ENCODE measurements at regions not wholly inside any gene's neighbourhood (a gene's known extent, or its start where the extent isn't known, plus 50 kb on each side); places are given as distances from the start of the nearest gene placed in this dataset.
"Not testable (repeated sequence)": the region's sequence is repeated elsewhere in the genome, so short reads cannot be mapped to it uniquely, and the experiment has no call there.

DNA sequence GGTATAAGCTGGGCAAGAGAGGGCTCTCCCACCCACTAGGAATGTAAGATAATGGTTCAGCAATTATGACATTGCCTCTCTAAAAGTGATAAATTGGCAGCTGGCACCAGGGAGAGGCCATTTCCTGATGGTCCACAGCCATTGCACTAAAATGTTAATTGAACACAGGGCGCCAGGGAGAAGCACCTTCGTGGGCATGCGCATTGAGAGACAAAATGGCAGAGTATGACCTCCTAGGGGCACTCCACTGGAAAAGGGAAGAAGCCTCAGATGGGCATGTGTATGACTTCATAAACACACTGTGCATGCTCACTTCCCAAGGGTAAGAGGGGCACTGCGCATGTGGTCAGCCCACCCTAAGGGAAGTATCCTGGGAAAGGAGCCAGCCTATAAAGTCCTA is 419.2 kb downstream of the AGTPBP1 start:
- DNase-seq = no peak

DNA sequence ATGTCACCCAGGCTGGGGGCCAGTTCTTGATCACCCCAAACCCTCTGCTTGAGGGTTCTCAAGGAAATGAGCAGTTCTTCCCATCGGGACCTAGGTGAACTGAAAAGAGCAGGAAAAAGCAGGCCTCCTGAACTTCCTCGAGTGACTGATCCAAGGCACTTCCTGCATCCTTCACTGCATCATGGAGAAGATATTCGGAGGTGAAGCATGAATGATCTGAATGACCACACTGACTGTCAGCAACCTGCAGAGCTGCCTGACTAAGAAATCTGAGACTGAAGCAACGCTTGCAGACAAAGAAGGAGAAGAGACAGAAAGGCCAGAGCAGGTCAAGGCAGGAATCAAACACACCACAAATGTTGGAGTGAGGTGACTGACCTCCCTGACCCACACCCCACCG is 420.2 kb downstream of the AGTPBP1 start:
- no peak for DNase-seq

DNA sequence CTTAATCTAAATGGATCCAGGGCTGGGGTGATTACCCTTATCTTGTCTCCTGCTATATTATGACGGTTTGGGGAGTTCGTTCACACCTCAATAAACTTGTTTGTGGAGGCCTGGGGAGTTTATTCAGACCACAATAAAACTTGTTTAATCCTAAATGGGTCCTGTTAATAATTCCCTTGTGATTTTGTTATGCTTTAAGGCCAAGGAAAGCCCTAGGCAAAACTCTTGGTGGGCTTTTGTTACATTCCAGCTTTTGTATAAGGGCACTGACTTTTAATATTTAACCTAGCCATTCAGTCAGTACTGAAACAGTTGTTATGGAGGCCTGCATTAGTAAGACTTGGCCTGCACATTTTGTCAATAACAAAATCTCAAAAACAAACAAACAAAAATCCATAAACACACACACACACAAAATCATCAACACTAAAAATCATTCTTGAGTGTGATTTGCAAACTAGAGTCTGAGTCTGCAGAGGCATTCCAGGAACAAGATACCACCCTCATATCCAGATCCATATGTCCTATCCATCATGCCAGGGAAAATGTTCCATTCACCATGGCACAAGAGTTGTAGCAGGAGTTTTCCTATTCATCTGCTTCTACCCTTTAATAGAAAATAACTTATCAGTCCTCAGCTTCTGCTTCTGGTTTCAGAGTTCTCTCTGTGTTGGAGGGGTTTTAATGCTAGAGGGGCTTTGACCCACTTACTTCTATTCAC is 421.7 kb downstream of the AGTPBP1 start:
- DNase-seq = no peak

- not testable (repeated sequence) for DNase-seq
These were observed 426.2 kb downstream of the AGTPBP1 start for GRCh38 chr9:85315535-85315934.

DNA sequence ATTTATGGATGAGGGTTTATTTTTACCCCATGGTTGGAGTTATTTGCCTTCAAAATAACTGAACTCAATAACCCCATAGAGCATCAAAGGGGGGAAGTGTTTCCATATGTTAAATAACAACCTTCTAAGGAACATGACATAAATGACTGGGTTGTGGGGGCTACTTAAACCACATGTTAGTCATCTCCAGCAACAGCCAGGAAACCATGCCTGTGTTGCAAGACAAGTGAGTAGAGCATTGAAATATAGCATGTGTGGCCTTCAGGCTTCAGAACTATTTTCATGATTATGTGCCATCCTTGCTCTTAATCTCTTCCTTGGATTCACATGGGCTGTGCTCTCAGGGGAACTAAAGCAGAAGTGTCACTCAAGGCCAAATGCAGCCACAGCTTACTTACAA is 431.2 kb downstream of the AGTPBP1 start:
- no peak for DNase-seq

GRCh38 chr9:85303757-85304134 is 438.0 kb downstream of the AGTPBP1 start:
- DNase-seq = no peak

DNA sequence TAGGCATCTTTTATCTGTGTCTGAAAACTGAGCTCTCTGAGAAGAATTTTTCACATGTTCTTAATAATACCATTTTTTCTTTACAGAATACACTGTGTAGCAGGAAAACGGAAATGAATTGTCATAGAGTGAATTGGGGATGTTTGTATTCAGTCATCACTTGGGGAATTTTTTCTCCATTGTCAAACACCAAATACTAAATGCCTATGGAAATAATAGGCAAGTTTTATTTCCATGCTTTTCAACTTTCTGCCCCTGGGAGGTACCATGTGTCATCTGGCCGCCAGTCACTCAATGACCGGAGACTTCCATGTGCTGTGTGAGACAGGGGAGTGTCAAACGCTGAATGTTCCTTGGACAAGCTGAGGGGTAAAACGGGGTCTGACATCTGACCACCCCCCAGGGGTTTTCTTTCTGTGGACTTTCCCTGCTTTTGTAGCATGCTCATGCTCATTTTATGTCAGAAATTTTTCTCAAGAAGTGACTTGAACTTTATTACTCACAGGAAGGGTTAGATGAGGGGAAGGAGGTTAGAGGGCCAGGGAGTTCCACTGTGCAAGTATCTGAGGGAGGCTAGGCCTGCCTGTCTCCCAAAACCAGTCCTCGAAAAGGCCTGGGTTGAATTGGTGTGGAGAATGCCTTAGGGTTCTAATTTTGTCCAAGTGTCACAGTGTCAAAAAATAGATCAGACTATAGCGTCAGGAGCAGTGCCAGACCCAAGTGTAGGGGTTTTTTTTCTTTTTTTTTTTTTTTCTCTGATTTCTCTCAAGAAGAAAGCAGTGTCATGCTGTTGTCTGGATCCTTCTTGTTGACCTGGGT is 438.6 kb downstream of the AGTPBP1 start:
- no peak for DNase-seq

DNA sequence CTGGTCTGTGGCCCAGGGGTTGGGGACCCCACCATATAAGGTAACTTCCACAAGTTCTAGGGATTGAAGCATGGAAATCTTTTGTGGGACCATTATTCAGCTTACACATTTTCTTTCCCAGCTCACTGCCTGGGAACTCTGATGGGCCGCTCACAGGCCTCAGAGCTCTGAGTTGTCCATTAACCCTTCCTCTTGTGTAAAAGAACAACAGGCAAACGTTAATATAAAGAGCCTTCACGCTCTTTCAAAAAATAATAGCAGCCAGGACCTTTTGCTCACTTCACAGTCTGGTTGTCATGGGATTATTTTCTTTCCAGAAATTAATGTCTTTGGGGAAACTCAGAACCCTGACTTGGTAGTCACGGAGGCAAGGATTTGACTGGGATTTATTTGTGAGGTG is 443.3 kb downstream of the AGTPBP1 start:
- no peak for DNase-seq

GRCh38 chr9:85295244-85295643 is 446.5 kb downstream of the AGTPBP1 start:
- not testable (repeated sequence) for DNase-seq

GRCh38 chr9:85292261-85292660 is 449.5 kb downstream of the AGTPBP1 start:
- no peak for DNase-seq

GRCh38 chr9:85291266-85291665 is 450.5 kb downstream of the AGTPBP1 start:
- DNase-seq = no peak

DNA sequence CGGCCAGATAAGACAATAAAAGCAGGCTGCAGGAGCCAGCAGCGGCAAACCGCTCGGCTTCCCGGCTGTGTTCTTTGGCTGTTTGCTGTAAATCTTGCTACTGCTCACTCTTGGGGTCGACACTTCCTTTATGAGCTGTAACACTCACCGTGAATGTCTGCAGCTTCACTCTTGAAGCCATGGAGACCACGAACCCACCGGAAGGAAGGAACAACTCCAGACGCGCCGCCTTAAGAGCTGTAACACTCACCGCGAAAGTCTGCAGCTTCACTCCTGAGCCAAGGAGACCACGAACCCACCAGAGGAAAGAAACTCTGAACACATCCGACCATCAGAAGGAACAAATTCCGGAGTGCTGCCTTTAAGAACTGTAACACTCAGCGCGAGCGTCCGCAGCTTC is 451.7 kb downstream of the AGTPBP1 start:
- DNase-seq = peak; percentile 40

GRCh38 chr9:85289142-85289541 is 452.6 kb downstream of the AGTPBP1 start:
- DNase-seq = no peak

GRCh38 chr9:85283421-85283820 is 458.3 kb downstream of the AGTPBP1 start:
- DNase-seq = no peak

- DNase-seq = no peak
These were observed 463.0 kb downstream of the AGTPBP1 start for GRCh38 chr9:85278769-85279168.

DNA sequence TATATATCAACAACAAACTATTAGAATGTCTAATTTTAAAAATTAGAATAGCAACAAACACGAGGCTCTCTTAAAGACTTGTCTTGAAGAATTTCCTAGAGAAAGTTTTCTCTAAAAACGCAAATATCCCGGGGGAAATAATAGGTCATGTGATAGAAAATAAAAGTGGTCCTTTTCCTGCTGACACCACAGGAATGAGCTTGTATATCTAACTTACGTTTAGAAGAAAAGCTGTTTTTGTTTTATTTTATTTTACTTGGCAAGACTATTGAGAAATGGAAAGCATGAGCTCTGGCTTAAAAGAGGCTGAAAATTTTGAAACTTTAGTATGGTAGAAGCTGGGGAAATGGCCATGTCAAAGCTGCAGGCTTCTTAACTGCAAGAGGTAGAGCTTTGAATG is 465.0 kb downstream of the AGTPBP1 start:
- no peak for DNase-seq

DNA sequence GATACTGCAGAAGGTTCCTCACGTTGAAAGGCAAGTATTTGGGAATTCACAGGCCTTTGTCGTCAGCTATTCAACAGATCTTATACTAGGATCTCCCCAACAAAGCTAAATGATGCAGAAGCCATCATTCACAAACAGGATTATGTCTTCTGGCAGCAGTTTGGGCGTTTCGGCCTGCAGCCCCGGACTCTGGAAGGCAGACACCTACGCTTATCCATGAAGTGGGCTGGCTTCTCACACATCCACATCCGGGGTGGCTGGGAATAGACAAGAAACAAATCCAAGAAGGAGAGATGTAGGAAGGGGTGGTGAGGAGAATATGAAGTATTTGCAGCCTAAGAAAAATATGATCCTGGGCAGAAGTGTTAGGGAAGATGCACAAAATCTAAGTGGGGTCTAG is 471.9 kb downstream of the AGTPBP1 start:
- DNase-seq = no peak

DNA sequence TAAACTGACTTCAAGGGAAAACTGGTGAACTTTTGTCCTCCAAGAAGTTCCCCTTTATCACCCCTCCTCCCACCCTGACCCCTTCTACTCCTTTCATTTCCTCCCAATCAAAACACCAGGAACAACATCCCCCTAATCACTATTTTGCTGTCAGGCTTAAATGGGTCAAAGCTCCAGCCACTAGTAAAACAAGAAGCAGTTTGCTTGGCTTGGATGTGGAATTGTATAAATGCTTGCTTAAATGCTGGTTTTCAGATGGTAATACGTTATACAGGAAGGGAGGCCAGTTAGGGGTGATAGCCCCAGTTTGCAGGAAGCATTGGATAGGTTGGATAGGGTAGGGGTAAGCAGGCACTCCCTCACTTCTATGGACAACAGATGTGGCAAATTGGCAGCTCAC is 473.6 kb downstream of the AGTPBP1 start:
- no peak for DNase-seq

- DNase-seq = no peak
These were observed 477.1 kb downstream of the AGTPBP1 start for GRCh38 chr9:85264695-85265094.

DNA sequence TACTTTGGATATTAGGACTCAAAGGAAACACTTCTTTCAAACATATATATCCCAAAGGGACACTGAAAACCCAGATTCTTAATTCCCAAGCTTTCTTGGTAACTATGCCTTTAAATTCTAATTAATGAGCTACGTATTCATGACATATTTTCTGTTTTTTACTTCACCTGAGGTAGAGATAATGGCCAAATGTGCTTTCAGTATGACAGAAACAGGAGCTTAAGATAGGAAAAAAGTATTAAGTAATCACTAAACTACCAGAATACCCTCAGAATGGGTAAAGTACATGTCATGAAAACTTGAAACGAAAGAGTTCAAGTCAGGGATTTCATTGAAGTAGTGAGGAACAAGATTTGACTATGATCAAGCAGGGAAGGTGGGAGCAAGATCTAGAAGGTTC is 478.5 kb downstream of the AGTPBP1 start:
- no peak for DNase-seq

DNA sequence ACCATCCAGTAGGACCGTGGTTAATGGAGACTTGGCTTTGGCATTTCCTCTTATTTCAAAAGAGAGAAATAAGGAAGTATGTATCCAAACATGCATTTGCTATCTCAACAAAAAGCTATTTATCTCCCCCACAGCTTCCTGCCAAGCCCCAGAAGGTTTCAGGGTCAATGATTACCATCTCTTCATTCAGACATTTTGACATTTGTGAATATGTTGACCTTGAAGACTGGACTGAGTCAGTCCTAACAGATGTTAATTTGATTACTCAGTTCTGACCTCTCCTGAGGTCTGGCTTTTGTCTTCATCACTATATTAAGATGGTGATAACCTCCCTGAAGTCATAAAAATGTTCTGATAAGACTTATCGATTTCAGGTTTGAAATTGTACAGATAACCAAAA is 479.4 kb downstream of the AGTPBP1 start:
- DNase-seq = no peak

DNA sequence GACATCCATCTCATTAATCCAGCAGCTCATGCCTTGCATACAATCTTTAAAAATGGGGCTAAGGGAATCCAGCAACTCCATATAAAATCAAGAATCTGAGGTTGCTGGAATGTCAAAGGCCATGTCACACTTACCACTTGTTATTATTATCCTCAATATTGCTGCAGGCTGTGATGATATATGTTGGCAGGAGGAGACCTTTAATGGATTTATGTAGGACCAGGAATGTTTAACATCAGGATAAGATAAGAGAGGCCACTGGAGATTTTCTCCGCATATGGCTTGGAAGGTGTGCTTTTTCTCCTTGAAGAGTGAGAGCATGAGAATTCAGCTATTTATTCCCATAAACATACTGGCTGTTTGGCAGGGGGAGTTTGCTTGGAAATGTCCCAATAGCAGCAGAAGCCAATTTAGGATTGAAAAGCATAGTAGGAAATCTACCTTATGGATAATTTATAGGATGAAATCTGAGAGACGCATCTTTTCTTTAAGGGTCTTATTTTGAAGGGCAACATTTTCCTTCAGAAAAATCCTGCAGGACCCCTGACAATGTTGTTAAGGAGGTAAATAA is 481.4 kb downstream of the AGTPBP1 start:
- DNase-seq = no peak

GRCh38 chr9:85258823-85259370 is 482.9 kb downstream of the AGTPBP1 start:
- peak; percentile 32 for DNase-seq

DNA sequence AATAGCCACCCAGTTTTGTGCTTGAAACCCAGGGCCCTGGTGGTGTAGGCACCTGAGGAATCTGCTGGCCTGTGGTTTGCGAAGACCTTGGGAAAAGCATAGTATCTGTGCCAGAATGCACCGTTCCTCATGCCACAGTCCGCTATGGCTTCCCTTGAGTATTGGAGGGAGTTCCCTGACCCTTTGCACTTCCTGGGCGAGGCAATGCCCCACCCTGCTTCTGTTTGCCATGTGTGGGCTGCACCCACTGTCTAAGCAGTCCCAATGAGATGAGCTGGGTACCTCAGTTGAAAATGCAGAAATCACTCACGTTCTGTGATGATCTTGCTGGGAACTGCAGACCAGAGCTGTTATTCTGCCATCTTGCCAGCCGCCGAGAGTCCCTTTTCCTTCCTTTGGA is 483.5 kb downstream of the AGTPBP1 start:
- DNase-seq = no peak

Data from stimulated activated CD8-positive, alpha-beta memory T cell treated with anti-CD3 and anti-CD28 coated beads, Interleukin-4, amount 100 ng/mL, for 48 hours (primary cell).